NT2/D1 (cell line): ENCODE measurements at regions not wholly inside any gene's neighbourhood (a gene's known extent, or its start where the extent isn't known, plus 50 kb on each side); places are given as distances from the start of the nearest gene placed in this dataset.

Source experiments
- DNase-seq: peaks from one replicate; pipeline ENCODE4 v3.0.0-alpha.2; 2011; ENCODE audit warnings: low read depth, low spot score
- H3K27me3 ChIP-seq: 2 replicates; pipeline ENCODE4 v1.6.0; 2011; ENCODE audit warnings: mild to moderate bottlenecking; ENCODE audit not compliant: insufficient read length, insufficient read depth
- H3K36me3 ChIP-seq: 2 replicates; pipeline ENCODE4 v1.6.1; 2011; ENCODE audit warnings: mild to moderate bottlenecking, low read length, mixed read lengths; ENCODE audit not compliant: insufficient read depth, insufficient read length
- H3K4me1 ChIP-seq: 2 replicates; pipeline ENCODE4 v1.5.1; 2011; ENCODE audit not compliant: insufficient read depth, insufficient read length
- H3K4me3 ChIP-seq: 2 replicates; pipeline ENCODE4 v1.5.1; 2011; ENCODE audit warnings: low read depth; ENCODE audit not compliant: insufficient read length
- H3K9ac ChIP-seq: 2 replicates; pipeline ENCODE4 v1.6.0; 2011; ENCODE audit warnings: low read depth; ENCODE audit not compliant: insufficient read length
- H3K9me3 ChIP-seq: 2 replicates; pipeline ENCODE4 v1.5.1; 2011; ENCODE audit warnings: mild to moderate bottlenecking, low read length; ENCODE audit not compliant: insufficient read depth
- SUZ12 ChIP-seq: IDR thresholded peaks from 2 replicates; pipeline ENCODE4 v1.6.1; 2011; ENCODE audit not compliant: insufficient read length, insufficient read depth; ENCODE audit errors: extremely low read depth
- YY1 ChIP-seq: IDR thresholded peaks from 2 replicates; pipeline ENCODE4 v1.6.1; 2011; ENCODE audit not compliant: insufficient read length, insufficient read depth
- ZNF274 ChIP-seq: IDR thresholded peaks from 2 replicates; pipeline ENCODE4 v1.6.1; 2011; ENCODE audit warnings: mild to moderate bottlenecking, low read depth, low read length

DNA sequence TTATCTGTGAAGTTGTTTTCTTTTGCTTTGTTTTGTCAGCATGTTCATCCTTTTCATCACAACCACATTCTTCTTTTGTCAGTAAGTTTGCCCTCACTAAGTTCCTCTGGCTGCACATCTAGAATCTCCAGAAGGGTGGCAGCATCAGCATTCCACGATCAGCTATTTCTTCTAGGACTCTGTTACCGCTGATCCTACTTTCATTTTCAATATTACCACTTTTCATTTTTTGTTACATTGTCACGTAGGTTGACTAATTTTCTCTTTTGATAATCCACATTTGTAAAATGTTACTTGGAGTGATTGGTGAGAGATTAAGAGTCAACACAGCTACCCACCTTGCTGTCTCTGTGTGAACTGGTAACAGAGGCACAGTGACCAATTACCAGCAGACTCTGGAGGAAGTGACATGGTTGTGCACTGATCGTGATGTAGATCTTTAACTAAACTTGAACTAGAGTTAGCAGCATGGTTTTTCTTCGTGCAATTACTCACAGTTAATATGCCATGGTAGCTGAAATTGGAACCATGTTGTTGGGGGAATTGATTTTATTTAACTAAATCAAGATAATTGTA lies 307.9 kb upstream of the SLC35B3 start:
- H3K9me3 ChIP-seq: no peaks in the 10 kb centered on the region
- DNase-seq: no peak
- H3K4me3 ChIP-seq: no peak overlapping the region
- H3K27me3 ChIP-seq: no peaks in the 10 kb centered on the region
- H3K4me1 ChIP-seq: no peaks in the 10 kb centered on the region
- H3K36me3 ChIP-seq: no peaks in the 10 kb centered on the region
- no peak overlapping the region for H3K9ac ChIP-seq
- no peak for TF ChIP-seq SUZ12
- TF ChIP-seq YY1: no peak
- no peak for TF ChIP-seq ZNF274

DNA sequence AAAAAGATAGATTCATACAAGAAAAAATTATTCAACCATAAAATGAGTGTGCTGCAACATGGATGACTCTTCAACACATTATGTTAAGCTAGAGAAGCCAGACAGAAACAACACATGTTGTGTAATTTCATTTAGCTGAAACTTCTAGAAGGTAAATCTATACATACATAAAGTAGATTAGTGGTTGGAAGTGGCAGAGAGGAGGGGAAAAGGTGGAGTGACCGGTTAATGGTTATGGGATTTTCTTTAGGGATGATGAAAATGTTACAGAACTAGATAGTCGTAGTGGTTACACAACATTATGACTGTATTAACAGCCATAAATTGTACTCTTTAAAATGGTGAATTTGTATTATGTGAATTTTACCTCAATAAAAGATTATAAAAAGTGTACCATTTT lies 304.1 kb upstream of the SLC35B3 start:
- H3K27me3 ChIP-seq: no peaks in the 10 kb centered on the region
- TF ChIP-seq YY1 (no peak), ZNF274 (no peak), SUZ12 (no peak)
- H3K4me1 ChIP-seq: no peaks in the 10 kb centered on the region
- no peaks in the 10 kb centered on the region for H3K36me3 ChIP-seq
- no peak for DNase-seq
- no peak overlapping the region for H3K4me3 ChIP-seq
- H3K9me3 ChIP-seq: no peaks in the 10 kb centered on the region
- H3K9ac ChIP-seq: no peak overlapping the region

DNA sequence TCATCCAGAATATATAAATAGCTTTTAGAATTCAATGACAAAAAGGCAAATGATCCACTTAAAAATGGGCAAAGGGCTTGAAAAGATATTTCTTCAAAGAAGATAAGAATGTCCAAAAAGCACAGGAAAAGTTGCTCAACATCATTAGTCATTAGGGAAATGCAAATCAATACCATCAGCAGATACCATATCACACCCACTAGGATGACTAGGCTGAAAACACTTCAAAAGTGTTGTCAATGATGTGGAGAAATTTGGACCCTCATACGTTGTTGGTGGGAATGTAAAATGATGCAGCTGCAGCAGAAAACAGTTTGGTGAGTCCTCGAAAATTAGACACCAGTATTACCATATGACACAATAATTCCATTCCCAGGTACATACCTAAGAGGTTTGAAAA lies 303.6 kb upstream of the SLC35B3 start:
- no peak overlapping the region for H3K4me3 ChIP-seq
- no peaks in the 10 kb centered on the region for H3K9me3 ChIP-seq
- no peak overlapping the region for H3K9ac ChIP-seq
- H3K27me3 ChIP-seq: no peaks in the 10 kb centered on the region
- no peaks in the 10 kb centered on the region for H3K36me3 ChIP-seq
- TF ChIP-seq YY1 (no peak), SUZ12 (no peak), ZNF274 (no peak)
- DNase-seq: no peak
- H3K4me1 ChIP-seq: no peaks in the 10 kb centered on the region

DNA sequence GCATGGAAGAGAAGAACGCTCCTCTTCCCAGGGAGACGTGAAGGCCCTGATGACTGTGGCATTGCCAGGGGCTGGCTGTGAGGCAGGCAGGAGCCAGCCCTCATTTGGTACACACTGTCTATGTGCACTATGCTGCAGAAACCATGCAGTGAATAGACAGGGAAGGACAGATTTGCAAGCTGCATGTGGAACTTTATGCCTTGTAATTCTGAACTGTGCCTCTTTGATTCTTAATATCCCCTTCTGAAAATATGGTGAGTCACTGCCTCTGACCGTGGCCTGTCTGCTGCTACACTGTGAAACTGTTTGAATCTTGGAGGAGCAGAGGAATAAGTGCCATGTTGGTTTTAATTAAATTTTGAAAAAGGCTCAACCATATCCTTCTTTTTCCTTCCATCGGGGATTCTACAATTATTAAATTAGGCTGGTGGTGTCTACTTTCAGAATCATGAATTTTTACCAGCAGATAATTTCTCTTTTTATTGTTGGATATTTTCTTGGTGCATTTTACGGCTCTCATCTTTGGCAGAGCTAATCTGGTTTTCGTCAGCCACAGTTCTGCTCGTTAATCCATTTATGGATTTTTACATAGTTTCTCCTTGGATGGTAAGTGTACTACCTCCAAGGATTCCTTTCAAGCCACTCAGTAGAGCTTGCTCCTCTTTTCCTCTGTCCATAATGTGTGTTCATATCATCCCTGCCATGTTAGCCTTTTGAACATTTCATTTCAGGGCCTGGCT lies 301.0 kb upstream of the SLC35B3 start:
- no peaks in the 10 kb centered on the region for H3K27me3 ChIP-seq
- H3K9me3 ChIP-seq: no peaks in the 10 kb centered on the region

DNA sequence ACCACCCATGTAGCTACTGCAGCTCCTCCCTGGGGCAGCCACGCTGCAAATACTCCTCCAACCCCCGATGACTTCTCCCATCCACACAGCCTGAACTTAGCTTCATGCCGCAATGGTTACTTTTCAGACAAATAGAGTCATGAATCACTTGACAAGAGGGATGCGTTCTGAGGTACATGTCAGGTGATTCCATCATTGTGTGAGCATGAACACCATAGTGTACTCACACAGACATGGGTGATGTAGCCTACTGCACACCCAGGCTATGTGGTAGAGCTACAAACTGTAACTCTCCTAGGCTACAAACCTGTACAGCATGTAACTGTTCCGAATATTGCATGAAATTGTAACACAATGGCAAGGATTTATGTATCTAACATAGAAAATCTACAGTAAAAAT lies 298.5 kb upstream of the SLC35B3 start:
- no peak for DNase-seq
- Histone ChIP-seq H3K36me3 (no peaks in the 10 kb centered on the region), H3K9me3 (no peaks in the 10 kb centered on the region), H3K4me1 (no peaks in the 10 kb centered on the region), H3K27me3 (no peaks in the 10 kb centered on the region), H3K4me3 (no peak overlapping the region), H3K9ac (no peak overlapping the region)
- TF ChIP-seq YY1 (no peak), ZNF274 (no peak), SUZ12 (no peak)

More for the DNA sequence above, 301.0 kb upstream of the SLC35B3 start:
- DNase-seq: no peak
- Histone ChIP-seq H3K36me3 (no peaks in the 10 kb centered on the region), H3K4me1 (no peaks in the 10 kb centered on the region), H3K9ac (no peak overlapping the region), H3K4me3 (no peak overlapping the region)
- no peak for TF ChIP-seq YY1
- TF ChIP-seq ZNF274: no peak
- TF ChIP-seq SUZ12: no peak

DNA sequence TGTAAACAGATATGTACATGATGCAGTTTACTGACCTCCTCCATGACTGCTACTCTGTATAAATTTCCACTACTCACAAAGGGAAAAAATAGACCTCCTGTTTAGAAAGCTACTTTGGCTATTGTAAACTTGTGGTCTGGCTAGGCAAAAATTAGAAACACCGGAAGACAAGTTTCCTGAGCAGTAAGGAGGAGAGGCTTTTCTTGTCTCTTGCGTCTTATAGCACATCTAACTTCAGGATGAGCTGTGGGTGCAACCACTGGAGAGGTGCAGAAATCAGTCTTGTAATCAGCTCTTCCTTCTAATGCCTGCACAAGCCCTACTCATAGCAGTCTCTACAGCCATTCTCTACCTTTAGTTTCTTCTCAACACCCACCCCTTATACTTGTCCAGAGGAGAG lies 296.5 kb upstream of the SLC35B3 start:
- no peak for TF ChIP-seq ZNF274
- no peak for TF ChIP-seq YY1
- no peak for TF ChIP-seq SUZ12
- no peak overlapping the region for H3K9ac ChIP-seq
- no peaks in the 10 kb centered on the region for H3K27me3 ChIP-seq
- H3K4me1 ChIP-seq: no peaks in the 10 kb centered on the region
- DNase-seq: no peak
- H3K36me3 ChIP-seq: no peaks in the 10 kb centered on the region
- no peak overlapping the region for H3K4me3 ChIP-seq
- H3K9me3 ChIP-seq: no peaks in the 10 kb centered on the region

DNA sequence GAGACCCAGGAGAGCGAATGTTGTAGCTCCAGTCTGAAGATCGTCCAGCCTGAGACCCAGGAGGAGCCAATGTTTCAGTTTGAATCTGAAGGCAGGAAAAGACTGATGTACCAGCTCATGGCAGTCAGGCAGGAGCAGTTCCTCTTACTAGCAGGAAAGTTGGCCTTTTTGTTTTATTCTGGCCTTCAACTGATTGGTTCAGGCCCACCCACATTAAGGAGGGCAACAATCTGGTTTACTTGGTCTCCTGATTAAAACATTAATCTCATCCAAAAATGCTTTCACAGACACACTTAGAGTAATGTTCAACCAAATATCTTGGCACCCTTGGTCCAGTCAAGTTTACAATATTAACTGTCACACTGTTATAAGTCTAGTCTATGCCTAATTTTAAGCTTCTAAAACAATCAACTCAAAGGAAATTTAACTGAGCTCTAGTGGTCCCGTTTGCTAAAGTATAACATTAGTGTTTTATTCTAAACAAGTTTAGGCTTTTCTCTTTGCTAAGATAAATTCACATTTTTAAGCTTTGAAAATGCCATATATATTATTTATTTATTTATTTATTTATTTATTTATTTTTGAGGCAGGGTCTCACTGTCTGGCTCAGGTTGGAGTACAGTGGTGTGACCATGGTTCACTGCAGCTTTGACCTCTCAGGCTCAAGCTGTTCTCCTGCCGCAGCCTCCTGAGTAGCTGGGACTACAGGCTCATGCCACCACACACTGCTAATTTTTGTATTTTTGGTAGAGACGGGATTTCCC lies 275.5 kb upstream of the SLC35B3 start:
- Histone ChIP-seq H3K27me3 (no peaks in the 10 kb centered on the region), H3K36me3 (no peaks in the 10 kb centered on the region), H3K9ac (no peak overlapping the region), H3K4me1 (no peaks in the 10 kb centered on the region), H3K4me3 (no peak overlapping the region), H3K9me3 (no peaks in the 10 kb centered on the region)
- TF ChIP-seq ZNF274: no peak
- TF ChIP-seq SUZ12: no peak
- no peak for TF ChIP-seq YY1
- no peak for DNase-seq
